RWPE2 (cell line): ENCODE measurements at regions not wholly inside any gene's neighbourhood (a gene's known extent, or its start where the extent isn't known, plus 50 kb on each side); places are given as distances from the start of the nearest gene placed in this dataset.
"Not testable (repeated sequence)": the region's sequence is repeated elsewhere in the genome, so short reads cannot be mapped to it uniquely, and the experiment has no call there.

Experiments
- ATAC-seq: fragments of 200-7000 bp; cut with Tn5 transposase; 3 replicates; pipeline ENCODE4 v1.9.1; 2021; ENCODE audit warnings: low read depth
- DNase-seq: peaks from one replicate; pipeline ENCODE4 v3.0.0-alpha.2; 2020; ENCODE audit warnings: low spot score
- H3K27ac ChIP-seq: fragments of 450-650 bp; 2 replicates; pipeline ENCODE4 v1.5.1; 2017; ENCODE audit warnings: mild to moderate bottlenecking; ENCODE audit not compliant: poor library complexity, severe bottlenecking
- H3K27me3 ChIP-seq: fragments of 250-450 bp; sonication (Bioruptor Pico); 2 replicates; pipeline ENCODE4 v1.5.1; 2021; ENCODE audit warnings: mild to moderate bottlenecking, moderate library complexity; ENCODE audit not compliant: insufficient read depth, poor library complexity, severe bottlenecking
- H3K36me3 ChIP-seq: fragments of 250-450 bp; sonication (Bioruptor Pico); 2 replicates; pipeline ENCODE4 v1.5.1; 2020; ENCODE audit warnings: low read depth, mild to moderate bottlenecking, moderate library complexity
- H3K4me1 ChIP-seq: fragments of 250-450 bp; sonication (Bioruptor Pico); 2 replicates; pipeline ENCODE4 v1.5.1; 2021; ENCODE audit warnings: mild to moderate bottlenecking, moderate library complexity; ENCODE audit not compliant: insufficient read depth, poor library complexity, severe bottlenecking
- H3K4me3 ChIP-seq: fragments of 250-450 bp; sonication (Bioruptor Pico); 2 replicates; pipeline ENCODE4 v1.5.1; 2021; ENCODE audit warnings: mild to moderate bottlenecking, moderate library complexity; ENCODE audit not compliant: severe bottlenecking
- H3K9me3 ChIP-seq: fragments of 250-450 bp; sonication (Bioruptor Pico); 2 replicates; pipeline ENCODE4 v1.5.1; 2021; ENCODE audit warnings: mild to moderate bottlenecking, moderate library complexity; ENCODE audit not compliant: severe bottlenecking
- CTCF ChIP-seq: fragments of 450-650 bp; IDR thresholded peaks from one replicate; pipeline ENCODE4 v1.5.1; 2017; ENCODE audit warnings: mild to moderate bottlenecking, moderate library complexity; ENCODE audit not compliant: poor library complexity, severe bottlenecking

- Histone ChIP-seq H3K27me3 (peaks cover 12% of the 10 kb centered on the region), H3K4me1 (no peaks in the 10 kb centered on the region), H3K27ac (no peak overlapping the region), H3K4me3 (no peak overlapping the region), H3K36me3 (no peaks in the 10 kb centered on the region), H3K9me3 (no peaks in the 10 kb centered on the region)
- DNase-seq (no peak), ATAC-seq (no peak)
- no peak for TF ChIP-seq CTCF
Measured at GRCh38 chr14:106134886-106135285, 608.5 kb downstream of the TMEM121 start.

- no peak overlapping the region for H3K27ac ChIP-seq
- ATAC-seq (no peak), DNase-seq (no peak)
- H3K4me1 ChIP-seq, result no peaks in the 10 kb centered on the region
- H3K9me3 ChIP-seq, result no peaks in the 10 kb centered on the region
- TF ChIP-seq CTCF, result no peak
- H3K36me3 ChIP-seq, result no peaks in the 10 kb centered on the region
- H3K27me3 ChIP-seq, result peaks cover 6% of the 10 kb centered on the region
- no peak overlapping the region for H3K4me3 ChIP-seq
Measured at GRCh38 chr14:106141242-106142220, 615.1 kb downstream of the TMEM121 start.

- H3K27ac ChIP-seq, H3K4me3 ChIP-seq, DNase-seq, H3K4me1 ChIP-seq, H3K9me3 ChIP-seq, H3K36me3 ChIP-seq, H3K27me3 ChIP-seq, ATAC-seq: not testable (repeated sequence)
Measured at GRCh38 chr14:106145731-106146130, 619.3 kb downstream of the TMEM121 start.

- not testable (repeated sequence) for H3K27me3 ChIP-seq, H3K27ac ChIP-seq, H3K4me3 ChIP-seq, H3K9me3 ChIP-seq, ATAC-seq, H3K4me1 ChIP-seq, H3K36me3 ChIP-seq, DNase-seq
- TF ChIP-seq CTCF, result peak; percentile 98
Measured at GRCh38 chr14:106153362-106153955, 627.1 kb downstream of the TMEM121 start.

GRCh38 chr14:106163316-106163715, 636.9 kb downstream of the TMEM121 start:
- H3K36me3 ChIP-seq, result no peaks in the 10 kb centered on the region
- H3K27ac ChIP-seq, result no peak overlapping the region
- no peaks in the 10 kb centered on the region for H3K4me1 ChIP-seq
- DNase-seq (no peak), ATAC-seq (no peak)
- no peak for TF ChIP-seq CTCF
- no peaks in the 10 kb centered on the region for H3K27me3 ChIP-seq
- H3K9me3 ChIP-seq, result no peaks in the 10 kb centered on the region
- H3K4me3 ChIP-seq, result no peak overlapping the region

GRCh38 chr14:106163812-106164211, 637.4 kb downstream of the TMEM121 start:
- not testable (repeated sequence) for H3K9me3 ChIP-seq, H3K4me3 ChIP-seq, DNase-seq, H3K27ac ChIP-seq, H3K36me3 ChIP-seq, ATAC-seq, H3K27me3 ChIP-seq, H3K4me1 ChIP-seq
